Nephron progenitor cell (in vitro differentiated cells): ENCODE measurements at regions not wholly inside any gene's neighbourhood (a gene's known extent, or its start where the extent isn't known, plus 50 kb on each side); places are given as distances from the start of the nearest gene placed in this dataset.

Source experiments
- DNase-seq: peaks from one replicate; pipeline ENCODE4 v3.0.0; 2021
- H3K27ac Mint-ChIP-seq: 2 replicates; pipeline ENCODE4 v1.8.0; 2021; ENCODE audit warnings: mild to moderate bottlenecking, moderate library complexity, mixed read lengths
- H3K27me3 Mint-ChIP-seq: 2 replicates; pipeline ENCODE4 v1.8.0; 2021; ENCODE audit warnings: mild to moderate bottlenecking, low read depth, mixed read lengths; ENCODE audit not compliant: poor library complexity
- H3K36me3 Mint-ChIP-seq: 2 replicates; pipeline ENCODE4 v1.8.0; 2021; ENCODE audit warnings: low read depth, mixed read lengths
- H3K4me1 Mint-ChIP-seq: 2 replicates; pipeline ENCODE4 v1.8.0; 2021; ENCODE audit warnings: mixed read lengths
- H3K4me3 Mint-ChIP-seq: 2 replicates; pipeline ENCODE4 v1.8.0; 2021; ENCODE audit warnings: mild to moderate bottlenecking, moderate library complexity, mixed read lengths
- H3K9me3 Mint-ChIP-seq: 2 replicates; pipeline ENCODE4 v1.8.0; 2021; ENCODE audit warnings: mild to moderate bottlenecking, moderate library complexity, mixed read lengths
- TF ChIP-seq, protein P1 (sequence below): fragments of 200-600 bp; sonication (generic); IDR thresholded peaks from 2 replicates; pipeline ENCODE4 v1.5.0; 2021; ENCODE audit warnings: antibody characterized with exemption

DNA sequence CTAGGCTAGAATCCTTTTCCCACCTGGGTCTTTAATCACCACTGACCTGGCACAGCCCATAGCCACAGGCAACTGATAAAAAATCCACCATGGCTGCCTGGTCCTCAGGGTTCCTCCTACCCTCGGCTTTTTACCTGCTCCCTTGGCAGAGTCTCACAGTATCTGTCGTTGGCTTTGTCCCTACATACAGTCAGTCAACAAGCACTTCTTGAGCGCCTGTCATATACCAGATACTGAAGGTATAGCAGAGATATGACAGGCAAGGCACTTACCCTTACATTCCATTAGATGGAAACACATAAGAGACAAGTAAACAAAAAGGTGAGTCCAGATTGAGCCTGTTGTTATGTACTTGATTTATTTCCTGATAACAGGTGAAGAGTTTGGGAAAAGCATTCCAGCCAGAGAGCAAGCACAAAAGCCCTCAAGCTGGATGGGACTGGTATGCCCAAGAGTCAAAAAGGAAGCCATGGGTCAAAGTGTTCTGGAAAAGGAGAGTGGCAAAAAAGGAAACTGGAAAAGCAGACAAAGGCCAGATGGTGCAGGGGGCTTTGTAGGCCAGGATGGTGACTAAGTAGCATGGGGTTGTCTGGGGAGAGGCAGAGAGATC is 247.0 kb downstream of the CHD9NB start:
- peaks cover 7% of the 10 kb centered on the region for H3K27me3 Mint-ChIP-seq
- H3K27ac Mint-ChIP-seq: no peak overlapping the region
- no peak for DNase-seq
- H3K9me3 Mint-ChIP-seq: no peaks in the 10 kb centered on the region
- TF ChIP-seq, protein P1, sequence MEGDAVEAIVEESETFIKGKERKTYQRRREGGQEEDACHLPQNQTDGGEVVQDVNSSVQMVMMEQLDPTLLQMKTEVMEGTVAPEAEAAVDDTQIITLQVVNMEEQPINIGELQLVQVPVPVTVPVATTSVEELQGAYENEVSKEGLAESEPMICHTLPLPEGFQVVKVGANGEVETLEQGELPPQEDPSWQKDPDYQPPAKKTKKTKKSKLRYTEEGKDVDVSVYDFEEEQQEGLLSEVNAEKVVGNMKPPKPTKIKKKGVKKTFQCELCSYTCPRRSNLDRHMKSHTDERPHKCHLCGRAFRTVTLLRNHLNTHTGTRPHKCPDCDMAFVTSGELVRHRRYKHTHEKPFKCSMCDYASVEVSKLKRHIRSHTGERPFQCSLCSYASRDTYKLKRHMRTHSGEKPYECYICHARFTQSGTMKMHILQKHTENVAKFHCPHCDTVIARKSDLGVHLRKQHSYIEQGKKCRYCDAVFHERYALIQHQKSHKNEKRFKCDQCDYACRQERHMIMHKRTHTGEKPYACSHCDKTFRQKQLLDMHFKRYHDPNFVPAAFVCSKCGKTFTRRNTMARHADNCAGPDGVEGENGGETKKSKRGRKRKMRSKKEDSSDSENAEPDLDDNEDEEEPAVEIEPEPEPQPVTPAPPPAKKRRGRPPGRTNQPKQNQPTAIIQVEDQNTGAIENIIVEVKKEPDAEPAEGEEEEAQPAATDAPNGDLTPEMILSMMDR: no peak
- no peaks in the 10 kb centered on the region for H3K4me1 Mint-ChIP-seq
- H3K36me3 Mint-ChIP-seq: no peaks in the 10 kb centered on the region
- H3K4me3 Mint-ChIP-seq: no peak overlapping the region

DNA sequence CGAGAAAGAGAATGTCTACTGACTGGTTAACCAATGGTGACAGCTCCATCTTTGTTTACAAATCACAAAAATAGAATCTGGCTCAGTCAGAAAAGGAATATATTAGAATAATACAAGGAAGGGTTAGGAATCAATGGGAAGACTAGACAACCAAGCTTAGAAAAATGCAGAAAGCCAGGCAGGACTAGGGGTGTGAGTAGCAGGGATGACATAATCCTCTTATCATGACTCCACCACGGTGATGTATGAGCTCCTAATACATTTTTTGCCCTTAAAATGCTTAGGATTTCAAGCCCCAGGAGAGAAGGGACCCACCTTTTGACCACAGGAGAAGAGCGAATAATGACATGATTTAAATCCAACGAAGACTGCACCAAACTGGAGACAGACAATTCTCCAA is 252.3 kb downstream of the CHD9NB start:
- no peaks in the 10 kb centered on the region for H3K4me1 Mint-ChIP-seq
- H3K36me3 Mint-ChIP-seq: no peaks in the 10 kb centered on the region
- H3K27me3 Mint-ChIP-seq: peaks cover 8% of the 10 kb centered on the region
- H3K27ac Mint-ChIP-seq: no peak overlapping the region
- DNase-seq: no peak
- H3K9me3 Mint-ChIP-seq: no peaks in the 10 kb centered on the region
- H3K4me3 Mint-ChIP-seq: no peak overlapping the region
- TF ChIP-seq, protein P1: no peak

DNA sequence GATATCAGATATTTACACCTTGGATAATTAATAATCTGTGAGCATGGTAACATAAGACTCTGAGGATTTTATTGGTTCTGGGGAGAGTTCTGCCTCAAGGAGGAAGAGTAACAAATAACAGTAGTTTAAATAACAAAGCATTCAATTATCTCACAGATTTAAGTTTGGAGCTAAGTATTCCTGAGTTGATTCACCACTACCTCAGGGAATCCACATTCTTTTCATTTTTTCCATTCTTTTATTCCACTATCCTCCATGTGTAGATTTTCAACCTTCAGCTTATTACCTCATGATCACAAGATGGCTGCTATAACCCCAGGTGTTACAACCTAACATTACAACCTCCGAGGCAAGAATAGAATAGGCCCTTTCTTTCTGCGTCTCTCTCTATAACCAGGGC is 252.2 kb upstream of the TOX3 start:
- Mint-ChIP-seq H3K4me3 (no peak overlapping the region), H3K36me3 (no peaks in the 10 kb centered on the region), H3K27ac (no peak overlapping the region), H3K27me3 (peaks cover 8% of the 10 kb centered on the region), H3K4me1 (no peaks in the 10 kb centered on the region), H3K9me3 (peaks cover 8% of the 10 kb centered on the region)
- no peak for DNase-seq
- TF ChIP-seq, protein P1: no peak

DNA sequence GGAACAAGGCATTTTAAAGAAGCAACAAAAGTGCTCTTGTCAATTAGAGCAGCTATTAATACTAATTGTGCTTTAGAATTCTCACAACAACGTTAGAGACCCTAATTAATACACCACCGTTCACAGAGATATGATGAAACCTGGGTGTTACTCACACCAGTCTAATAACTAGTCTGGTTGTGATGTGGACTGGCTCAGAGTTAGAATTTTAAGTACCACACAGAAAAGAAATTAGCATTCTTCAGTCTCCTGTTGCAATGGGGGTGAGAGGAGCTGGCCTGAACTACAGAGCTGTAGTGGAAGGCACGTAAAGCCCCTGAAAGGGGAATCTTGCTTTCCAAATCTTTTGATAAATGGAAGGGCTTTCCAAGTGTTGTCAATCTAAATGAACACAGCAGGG is 240.8 kb upstream of the TOX3 start:
- H3K36me3 Mint-ChIP-seq: no peaks in the 10 kb centered on the region
- TF ChIP-seq, protein P1: no peak
- peaks cover under 1% of the 10 kb centered on the region for H3K4me1 Mint-ChIP-seq
- H3K27ac Mint-ChIP-seq: no peak overlapping the region
- no peak for DNase-seq
- no peaks in the 10 kb centered on the region for H3K9me3 Mint-ChIP-seq
- peaks cover 4% of the 10 kb centered on the region for H3K27me3 Mint-ChIP-seq
- no peak overlapping the region for H3K4me3 Mint-ChIP-seq

DNA sequence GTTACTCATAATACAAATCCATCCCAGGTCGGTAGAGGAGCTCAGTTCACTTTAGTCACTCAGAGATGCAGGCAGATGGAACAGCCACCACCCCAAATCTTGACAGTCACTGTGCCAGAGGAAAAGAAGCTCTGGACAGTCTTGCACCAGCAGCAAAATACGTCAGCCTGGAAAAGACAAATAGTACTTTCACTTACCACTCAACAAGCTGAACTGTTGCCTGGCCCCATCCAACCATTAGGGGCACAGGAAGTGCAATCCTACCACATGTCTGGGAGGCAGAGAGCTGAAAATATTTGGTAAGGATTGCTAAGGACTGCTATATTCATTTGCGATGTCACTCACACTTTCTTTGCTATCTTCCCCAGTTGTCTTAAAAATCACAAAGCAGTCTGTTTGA is 239.1 kb upstream of the TOX3 start:
- no peak for DNase-seq
- H3K4me3 Mint-ChIP-seq: no peak overlapping the region
- peaks cover 4% of the 10 kb centered on the region for H3K27me3 Mint-ChIP-seq
- H3K27ac Mint-ChIP-seq: no peak overlapping the region
- TF ChIP-seq, protein P1: no peak
- peaks cover 16% of the 10 kb centered on the region for H3K4me1 Mint-ChIP-seq
- H3K36me3 Mint-ChIP-seq: no peaks in the 10 kb centered on the region
- H3K9me3 Mint-ChIP-seq: no peaks in the 10 kb centered on the region

DNA sequence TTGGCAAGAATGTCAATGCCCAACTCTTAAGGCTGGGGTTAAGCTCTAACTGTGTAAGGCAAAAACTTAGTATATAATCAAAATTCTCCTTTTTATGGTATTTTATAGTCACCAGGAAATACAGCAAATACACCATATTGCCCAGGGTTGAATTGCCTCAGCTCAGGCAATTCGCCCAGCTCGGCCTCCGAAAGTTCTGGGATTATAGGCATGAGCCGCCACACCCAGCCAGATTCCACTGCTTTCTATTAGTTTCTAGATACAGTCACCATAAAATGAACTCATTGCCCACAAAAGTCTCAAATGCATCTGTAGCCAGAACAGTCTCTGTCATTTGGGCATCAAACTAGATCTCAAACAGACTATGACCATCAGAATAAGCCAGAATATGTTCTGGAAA is 238.7 kb upstream of the TOX3 start:
- H3K4me3 Mint-ChIP-seq: no peak overlapping the region
- no peak for DNase-seq
- no peak overlapping the region for H3K27ac Mint-ChIP-seq
- H3K4me1 Mint-ChIP-seq: peaks cover 21% of the 10 kb centered on the region
- H3K27me3 Mint-ChIP-seq: peaks cover 4% of the 10 kb centered on the region
- TF ChIP-seq, protein P1: no peak
- no peaks in the 10 kb centered on the region for H3K9me3 Mint-ChIP-seq
- no peaks in the 10 kb centered on the region for H3K36me3 Mint-ChIP-seq
